ENCODE measurements at regions not wholly inside any gene's neighbourhood (a gene's known extent, or its start where the extent isn't known, plus 50 kb on each side); places are given as distances from the start of the nearest gene placed in this dataset.

- H3K4me1 Mint-ChIP-seq: no peaks in the 10 kb centered on the region
- POLR2A ChIA-PET: no interaction called here
- H3K27me3 ChIP-seq (ENCODE audit: control insufficient read depth in 2 of 2, insufficient read depth in 2 of 2, low read length in 2 of 2): no peaks in the 10 kb centered on the region
- peaks cover 0 to 38% (median 27%) of the 10 kb centered on the region in 5 donors for H3K27me3 Mint-ChIP-seq
- intact Hi-C loops (cut with micrococcal nuclease): loop anchor here in 1 of 2 donors (5.0 kb wide), 1 partner anchor 949 kb away; no protein-coding TSS in a partner anchor
- no peak overlapping the region for H3K4me3 Mint-ChIP-seq
- DNase-seq (no peak), ATAC-seq (no peak)
- H3K4me3 ChIP-seq (ENCODE audit: low read length): no peak overlapping the region
- H3K4me1 ChIP-seq (ENCODE audit: control insufficient read depth in 2 of 2, insufficient read depth in 2 of 2, low read length in 2 of 2): no peaks in the 10 kb centered on the region
- H3K9me3 Mint-ChIP-seq: peaks cover 0 to 4% (median 0%) of the 10 kb centered on the region in 11 donors
- no peak overlapping the region for H3K27ac ChIP-seq (ENCODE audit: low read depth, low read length)
- CTCF ChIA-PET: no interaction called here
- H3K9me3 ChIP-seq (ENCODE audit: control insufficient read depth in 2 of 3, low read length in 3 of 3): no peaks in the 10 kb centered on the region
- H3K36me3 Mint-ChIP-seq: no peaks in the 10 kb centered on the region
- H3K36me3 ChIP-seq (ENCODE audit: control insufficient read depth in 2 of 3, insufficient read depth in 3 of 3, low read length in 3 of 3): no peaks in the 10 kb centered on the region
- no peak overlapping the region for H3K27ac Mint-ChIP-seq
These were observed 398.4 kb downstream of the PRDM2 start for GRCh38 chr1:14098294-14098913.

DNA sequence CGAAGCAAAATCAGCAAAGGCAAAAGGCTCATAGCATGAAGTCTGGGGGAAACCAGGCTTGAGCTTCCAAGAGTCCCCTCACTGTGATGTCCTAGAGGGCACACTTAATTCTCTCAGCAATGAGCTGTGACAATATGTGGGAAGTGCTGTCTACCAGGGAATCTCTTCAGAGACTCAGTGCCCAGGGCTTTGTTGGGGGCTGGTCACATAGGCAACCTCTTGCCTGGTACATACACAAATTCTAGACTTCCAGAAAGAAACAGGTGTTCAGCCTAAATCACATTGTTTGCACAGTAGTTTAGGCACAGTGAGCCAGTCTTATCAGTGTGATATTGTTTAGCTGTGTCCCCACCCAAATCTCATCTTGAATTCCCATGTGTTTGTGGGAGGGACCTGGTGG is 400.5 kb downstream of the PRDM2 start:
- Mint-ChIP-seq H3K9me3 (peaks cover 0 to 4% (median 0%) of the 10 kb centered on the region in 11 donors), H3K4me3 (no peak overlapping the region), H3K4me1 (no peaks in the 10 kb centered on the region), H3K36me3 (no peaks in the 10 kb centered on the region), H3K27me3 (peaks cover 0 to 42% (median 29%) of the 10 kb centered on the region in 5 donors), H3K27ac (no peak overlapping the region)
- ChIA-PET POLR2A (no interaction called here), CTCF (no interaction called here)
- Histone ChIP-seq H3K36me3 (ENCODE audit: control insufficient read depth in 2 of 3, insufficient read depth in 3 of 3, low read length in 3 of 3) (no peaks in the 10 kb centered on the region), H3K9me3 (ENCODE audit: control insufficient read depth in 2 of 3, low read length in 3 of 3) (no peaks in the 10 kb centered on the region), H3K4me1 (ENCODE audit: control insufficient read depth in 2 of 2, insufficient read depth in 2 of 2, low read length in 2 of 2) (no peaks in the 10 kb centered on the region), H3K4me3 (ENCODE audit: low read length) (no peak overlapping the region), H3K27ac (ENCODE audit: low read depth, low read length) (no peak overlapping the region), H3K27me3 (ENCODE audit: control insufficient read depth in 2 of 2, insufficient read depth in 2 of 2, low read length in 2 of 2) (no peaks in the 10 kb centered on the region)
- no peak for ATAC-seq
- intact Hi-C loops (cut with micrococcal nuclease): no loop called here
- DNase-seq: no peak

- Histone ChIP-seq H3K36me3 (ENCODE audit: control insufficient read depth in 2 of 3, insufficient read depth in 3 of 3, low read length in 3 of 3) (no peaks in the 10 kb centered on the region), H3K27me3 (ENCODE audit: control insufficient read depth in 2 of 2, insufficient read depth in 2 of 2, low read length in 2 of 2) (no peaks in the 10 kb centered on the region), H3K4me3 (ENCODE audit: low read length) (no peak overlapping the region), H3K9me3 (ENCODE audit: control insufficient read depth in 2 of 3, low read length in 3 of 3) (no peaks in the 10 kb centered on the region), H3K4me1 (ENCODE audit: control insufficient read depth in 2 of 2, insufficient read depth in 2 of 2, low read length in 2 of 2) (no peaks in the 10 kb centered on the region), H3K27ac (ENCODE audit: low read depth, low read length) (no peak overlapping the region)
- H3K27me3 Mint-ChIP-seq: peaks cover 0 to 44% (median 33%) of the 10 kb centered on the region in 5 donors
- ChIA-PET POLR2A (no interaction called here), CTCF (no interaction called here)
- peaks cover 0 to 4% (median 0%) of the 10 kb centered on the region in 11 donors for H3K9me3 Mint-ChIP-seq
- intact Hi-C loops (cut with micrococcal nuclease): no loop called here
- ATAC-seq (no peak), DNase-seq (no peak)
- H3K4me3 Mint-ChIP-seq: no peak overlapping the region
- H3K4me1 Mint-ChIP-seq: no peaks in the 10 kb centered on the region
- H3K27ac Mint-ChIP-seq: no peak overlapping the region
- H3K36me3 Mint-ChIP-seq: no peaks in the 10 kb centered on the region
These were observed 400.9 kb downstream of the PRDM2 start for GRCh38 chr1:14100919-14101318.

GRCh38 chr1:14102180-14102579 is 402.2 kb downstream of the PRDM2 start:
- Histone ChIP-seq H3K27ac (ENCODE audit: low read depth, low read length) (no peak overlapping the region), H3K27me3 (ENCODE audit: control insufficient read depth in 2 of 2, insufficient read depth in 2 of 2, low read length in 2 of 2) (no peaks in the 10 kb centered on the region), H3K4me3 (ENCODE audit: low read length) (no peak overlapping the region), H3K4me1 (ENCODE audit: control insufficient read depth in 2 of 2, insufficient read depth in 2 of 2, low read length in 2 of 2) (no peaks in the 10 kb centered on the region), H3K36me3 (ENCODE audit: control insufficient read depth in 2 of 3, insufficient read depth in 3 of 3, low read length in 3 of 3) (no peaks in the 10 kb centered on the region), H3K9me3 (ENCODE audit: control insufficient read depth in 2 of 3, low read length in 3 of 3) (no peaks in the 10 kb centered on the region)
- Mint-ChIP-seq H3K27ac (no peak overlapping the region), H3K9me3 (peaks cover 0 to 4% (median 0%) of the 10 kb centered on the region in 11 donors), H3K36me3 (no peaks in the 10 kb centered on the region), H3K4me1 (no peaks in the 10 kb centered on the region), H3K4me3 (no peak overlapping the region), H3K27me3 (peaks cover 0 to 46% (median 33%) of the 10 kb centered on the region in 5 donors)
- CTCF ChIA-PET: no interaction called here
- POLR2A ChIA-PET: interaction anchor here (0.6 kb wide), 1 partner anchor 16 kb away, joined by 3 read pairs; no protein-coding TSS in a partner anchor
- intact Hi-C loops (cut with micrococcal nuclease): no loop called here
- DNase-seq: no peak
- no peak for ATAC-seq

DNA sequence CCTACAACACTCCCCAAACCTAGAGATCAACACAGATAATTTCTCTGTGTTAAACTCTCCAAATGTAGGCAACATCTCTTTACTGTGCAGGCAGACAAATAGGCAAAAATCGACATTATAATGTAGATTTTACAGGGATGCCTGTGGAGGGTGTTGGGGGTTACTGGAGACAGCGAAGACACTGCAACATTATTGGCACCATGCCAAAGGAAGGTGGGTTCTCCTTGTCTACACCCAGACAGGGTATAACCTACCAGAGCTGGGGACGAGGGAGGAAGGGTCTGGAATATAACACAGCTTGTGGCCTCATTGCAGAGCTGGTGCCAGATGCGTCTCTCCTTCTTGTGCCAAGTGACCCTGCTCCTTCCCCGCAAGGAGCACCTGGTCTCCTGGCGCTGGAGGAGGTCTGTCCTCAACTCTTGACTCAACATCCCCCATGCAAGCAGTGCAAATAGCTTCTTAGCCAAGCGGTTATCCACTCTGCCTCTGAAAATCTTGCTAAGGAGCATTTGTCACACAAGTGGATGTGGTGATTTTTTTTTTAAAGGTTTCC is 404.0 kb downstream of the PRDM2 start:
- POLR2A ChIA-PET: no interaction called here
- no peak overlapping the region for H3K4me3 Mint-ChIP-seq
- ATAC-seq: no peak

GRCh38 chr1:14106126-14106525 is 406.1 kb downstream of the PRDM2 start:
- ChIA-PET CTCF (no interaction called here), POLR2A (no interaction called here)
- intact Hi-C loops (cut with micrococcal nuclease): no loop called here
- Histone ChIP-seq H3K9me3 (ENCODE audit: control insufficient read depth in 2 of 3, low read length in 3 of 3) (no peaks in the 10 kb centered on the region), H3K36me3 (ENCODE audit: control insufficient read depth in 2 of 3, insufficient read depth in 3 of 3, low read length in 3 of 3) (no peaks in the 10 kb centered on the region), H3K4me3 (ENCODE audit: low read length) (no peak overlapping the region), H3K4me1 (ENCODE audit: control insufficient read depth in 2 of 2, insufficient read depth in 2 of 2, low read length in 2 of 2) (no peaks in the 10 kb centered on the region), H3K27me3 (ENCODE audit: control insufficient read depth in 2 of 2, insufficient read depth in 2 of 2, low read length in 2 of 2) (no peaks in the 10 kb centered on the region), H3K27ac (ENCODE audit: low read depth, low read length) (no peak overlapping the region)
- Mint-ChIP-seq H3K9me3 (peaks cover 0 to 4% (median 0%) of the 10 kb centered on the region in 11 donors), H3K4me3 (no peak overlapping the region), H3K4me1 (no peaks in the 10 kb centered on the region), H3K36me3 (no peaks in the 10 kb centered on the region), H3K27ac (no peak overlapping the region), H3K27me3 (peaks cover 0 to 46% (median 30%) of the 10 kb centered on the region in 5 donors)
- ATAC-seq: no peak
- DNase-seq: no peak

More for the DNA sequence above, 404.0 kb downstream of the PRDM2 start:
- H3K27me3 Mint-ChIP-seq: peaks cover 0 to 51% (median 33%) of the 10 kb centered on the region in 5 donors
- H3K9me3 ChIP-seq (ENCODE audit: control insufficient read depth in 2 of 3, low read length in 3 of 3): no peaks in the 10 kb centered on the region
- H3K27ac ChIP-seq (ENCODE audit: low read depth, low read length): no peak overlapping the region
- H3K27me3 ChIP-seq (ENCODE audit: control insufficient read depth in 2 of 2, insufficient read depth in 2 of 2, low read length in 2 of 2): no peaks in the 10 kb centered on the region
- H3K4me1 ChIP-seq (ENCODE audit: control insufficient read depth in 2 of 2, insufficient read depth in 2 of 2, low read length in 2 of 2): no peaks in the 10 kb centered on the region
- peaks cover 0 to 4% (median 0%) of the 10 kb centered on the region in 11 donors for H3K9me3 Mint-ChIP-seq
- no peak for DNase-seq
- no peaks in the 10 kb centered on the region for H3K4me1 Mint-ChIP-seq
- CTCF ChIA-PET: no interaction called here
- no peak overlapping the region for H3K27ac Mint-ChIP-seq
- no peaks in the 10 kb centered on the region for H3K36me3 ChIP-seq (ENCODE audit: control insufficient read depth in 2 of 3, insufficient read depth in 3 of 3, low read length in 3 of 3)
- H3K4me3 ChIP-seq (ENCODE audit: low read length): no peak overlapping the region
- intact Hi-C loops (cut with micrococcal nuclease): no loop called here
- H3K36me3 Mint-ChIP-seq: no peaks in the 10 kb centered on the region

- H3K9me3 Mint-ChIP-seq: peaks cover 0 to 4% (median 0%) of the 10 kb centered on the region in 11 donors
- ChIA-PET CTCF (no interaction called here), POLR2A (no interaction called here)
- Histone ChIP-seq H3K27me3 (ENCODE audit: control insufficient read depth in 2 of 2, insufficient read depth in 2 of 2, low read length in 2 of 2) (no peaks in the 10 kb centered on the region), H3K9me3 (ENCODE audit: control insufficient read depth in 2 of 3, low read length in 3 of 3) (no peaks in the 10 kb centered on the region), H3K27ac (ENCODE audit: low read depth, low read length) (no peak overlapping the region), H3K4me3 (ENCODE audit: low read length) (no peak overlapping the region), H3K4me1 (ENCODE audit: control insufficient read depth in 2 of 2, insufficient read depth in 2 of 2, low read length in 2 of 2) (no peaks in the 10 kb centered on the region), H3K36me3 (ENCODE audit: control insufficient read depth in 2 of 3, insufficient read depth in 3 of 3, low read length in 3 of 3) (no peaks in the 10 kb centered on the region)
- no peaks in the 10 kb centered on the region for H3K36me3 Mint-ChIP-seq
- DNase-seq (no peak), ATAC-seq (no peak)
- H3K4me1 Mint-ChIP-seq: no peaks in the 10 kb centered on the region
- peaks cover 0 to 48% (median 27%) of the 10 kb centered on the region in 5 donors for H3K27me3 Mint-ChIP-seq
- no peak overlapping the region for H3K27ac Mint-ChIP-seq
- intact Hi-C loops (cut with micrococcal nuclease): no loop called here
- H3K4me3 Mint-ChIP-seq: no peak overlapping the region
These were observed 406.8 kb downstream of the PRDM2 start for GRCh38 chr1:14106679-14107313.

Measured in naive thymus-derived CD4-positive, alpha-beta T cell (primary cell).